HepG2 (cell line): ENCODE measurements at regions not wholly inside any gene's neighbourhood (a gene's known extent, or its start where the extent isn't known, plus 50 kb on each side); places are given as distances from the start of the nearest gene placed in this dataset.

Source experiments
- ATAC-seq: fragments of 200-7000 bp; cut with Tn5 transposase; 3 replicates; pipeline ENCODE4 v1.9.1; 2020; ENCODE audit warnings: mild to moderate bottlenecking, moderate library complexity
- BruUV-seq: library from RNA; stranded (reverse); fragments of 400-500 nt; replicated peaks from 2 replicates; lab custom pipeline; 2021; lab: Mats Ljungman, UMichigan
- CTCF ChIA-PET: fragments of 300-600 bp; formaldehyde crosslinking; extraction: SDS; loops from one replicate; lab custom pipeline; 2021; ENCODE audit warnings: low total read pairs, inconsistent platforms, low intra/inter-chr PET ratio; lab: Yijun Ruan, JAX
- POLR2A ChIA-PET: fragments of 350-600 bp; sonication (Branson Sonifier 250); formaldehyde crosslinking; loops from one replicate; lab custom pipeline; 2020; ENCODE audit warnings: antibody characterized with exemption, inconsistent platforms; lab: Yijun Ruan, JAX
- DNase-seq: peaks from one replicate; pipeline ENCODE4 v3.0.0-alpha.2; 2015; ENCODE audit warnings: low spot score
- FAIRE-seq: peaks from 3 replicates; lab custom pipeline; 2011; peaks lifted over from hg19 to GRCh38; lab: Jason Lieb, UNC
- H2AFZ ChIP-seq: one replicate; pipeline ENCODE4 v1.6.1; 2011; ENCODE audit warnings: low read length, inconsistent platforms
- H3K27ac ChIP-seq: fragments of 300-600 bp; 3 replicates; pipeline ENCODE4 v1.8.0; 2011; ENCODE audit warnings: mixed run types, mild to moderate bottlenecking, mixed read lengths, low read length, inconsistent platforms; ENCODE audit not compliant: insufficient read depth; ENCODE audit errors: extremely low read length
- H3K27me3 ChIP-seq, 2 experiments: fragments of 200-600 bp in 1 of 2; 2 replicates in 1 of 2; 3 replicates in 1 of 2; pipeline versions ENCODE4 v1.6.0 to v1.8.0; 2011; ENCODE audit warnings: low read length in 2 of 2, mild to moderate bottlenecking in 2 of 2, moderate library complexity in 2 of 2, inconsistent platforms in 1 of 2; ENCODE audit not compliant: insufficient read depth in 2 of 2, control insufficient read depth in 1 of 2
- H3K36me3 ChIP-seq, 2 experiments: fragments of 200-600 bp in 1 of 2; replicated peaks in 1 of 2; 2 replicates in 1 of 2; 3 replicates in 1 of 2; pipeline versions ENCODE4 v1.5.1 to v1.8.0; 2011; ENCODE audit warnings: low read length in 2 of 2, inconsistent platforms in 1 of 2; ENCODE audit not compliant: insufficient read depth in 2 of 2, control insufficient read depth in 1 of 2
- H3K4me1 ChIP-seq: 2 replicates; pipeline ENCODE4 v1.5.1; 2012; ENCODE audit warnings: low read length, inconsistent platforms; ENCODE audit not compliant: insufficient read depth
- H3K4me2 ChIP-seq: 2 replicates; pipeline ENCODE4 v1.6.0; 2011; ENCODE audit warnings: low read depth, low read length, inconsistent platforms
- H3K4me3 ChIP-seq, 3 experiments: fragments of 200-600 bp in 1 of 3; sonication (generic), shearing (Covaris generic) in 1 of 3; replicated peaks in 1 of 3; 2 replicates each; pipeline ENCODE4 v1.5.1; 2011 to 2016; ENCODE audit warnings: low read length in 3 of 3, inconsistent platforms in 2 of 3, low read depth in 2 of 3, mild to moderate bottlenecking in 2 of 3, control low read depth in 1 of 3, mixed read lengths in 1 of 3; ENCODE audit not compliant: insufficient read depth in 1 of 3
- H3K79me2 ChIP-seq: one replicate; pipeline ENCODE4 v1.6.1; 2011; ENCODE audit warnings: low read length, inconsistent platforms; ENCODE audit not compliant: insufficient read depth
- H3K9ac ChIP-seq: 2 replicates; pipeline ENCODE4 v1.6.0; 2011; ENCODE audit warnings: mild to moderate bottlenecking, low read depth, low read length, inconsistent platforms; ENCODE audit not compliant: insufficient read depth
- H3K9me3 ChIP-seq: 2 replicates; pipeline ENCODE4 v1.5.1; 2012; ENCODE audit warnings: mild to moderate bottlenecking, low read length
- H4K20me1 ChIP-seq: 2 replicates; pipeline ENCODE4 v1.6.0; 2011; ENCODE audit warnings: inconsistent platforms, mild to moderate bottlenecking, low read length, moderate library complexity; ENCODE audit not compliant: insufficient read depth
- ATF7 ChIP-seq, 2 experiments: fragments of 450-650 bp in 1 of 2; sonication (generic) in 1 of 2; formaldehyde crosslinking in 1 of 2; IDR thresholded peaks; 2 replicates each; pipeline versions ENCODE4 v1.4.0 to v1.6.1; 2016 to 2020; ENCODE audit warnings: antibody characterized with exemption in 1 of 2, mild to moderate bottlenecking in 1 of 2, missing genetic modification reagents in 1 of 2
- CHD4 ChIP-seq: fragments of 200-600 bp; sonication (generic); IDR thresholded peaks from 2 replicates; pipeline ENCODE4 v1.7.0; 2017; ENCODE audit warnings: mild to moderate bottlenecking, low read length, borderline replicate concordance
- CREB1 ChIP-seq, 2 experiments: fragments of 450-650 bp in 1 of 2; IDR thresholded peaks; 2 replicates each; pipeline ENCODE4 v1.6.1; 2016 to 2017; ENCODE audit warnings: control low read depth in 1 of 2, mild to moderate bottlenecking in 1 of 2, missing compliant biosample characterization in 1 of 2, missing genetic modification characterization in 1 of 2
- FIP1L1 ChIP-seq: fragments of 200-400 bp; formaldehyde crosslinking; IDR thresholded peaks from 2 replicates; pipeline ENCODE4 v1.6.1; 2018; ENCODE audit warnings: low read depth, mild to moderate bottlenecking, low read length, moderate library complexity, borderline replicate concordance; ENCODE audit not compliant: insufficient read depth
- KDM5A ChIP-seq: fragments of 200-600 bp; sonication (generic); IDR thresholded peaks from 2 replicates; pipeline ENCODE4 v1.7.0; 2018; ENCODE audit warnings: antibody characterized with exemption, mild to moderate bottlenecking, low read length, borderline replicate concordance
- NR2C2 ChIP-seq: sonication (generic); formaldehyde crosslinking; IDR thresholded peaks from 2 replicates; pipeline ENCODE4 v1.4.0; 2020; ENCODE audit warnings: missing genetic modification reagents, mild to moderate bottlenecking, moderate library complexity, borderline replicate concordance
- SIN3B ChIP-seq: fragments of 150-350 bp; IDR thresholded peaks from 2 replicates; pipeline ENCODE4 v1.6.1; 2014; ENCODE audit warnings: low read length
- SOX6 ChIP-seq, 2 experiments: fragments of 450-650 bp in 1 of 2; sonication (generic) in 1 of 2; formaldehyde crosslinking in 1 of 2; IDR thresholded peaks; 2 replicates each; pipeline versions ENCODE4 v1.4.0 to v1.6.1; 2017 to 2020; ENCODE audit warnings: antibody characterized with exemption in 1 of 2, mild to moderate bottlenecking in 1 of 2, missing genetic modification reagents in 1 of 2
- ZNF33B ChIP-seq: sonication (generic); formaldehyde crosslinking; IDR thresholded peaks from 2 replicates; pipeline ENCODE4 v1.5.1; 2020; ENCODE audit warnings: mild to moderate bottlenecking, missing genetic modification reagents
- ZNF432 ChIP-seq: sonication (generic); formaldehyde crosslinking; IDR thresholded peaks from 2 replicates; pipeline ENCODE4 v1.5.0; 2020; ENCODE audit warnings: missing genetic modification reagents, mild to moderate bottlenecking, borderline replicate concordance
- ZNF629 ChIP-seq: sonication (generic); formaldehyde crosslinking; conservative IDR thresholded peaks from 2 replicates; pipeline ENCODE4 v1.5.0; 2020; ENCODE audit warnings: missing genetic modification reagents
- ZSCAN21 ChIP-seq: sonication (generic); formaldehyde crosslinking; IDR thresholded peaks from 2 replicates; pipeline ENCODE4 v1.8.0; 2022; ENCODE audit warnings: mild to moderate bottlenecking, missing genetic modification reagents, moderate library complexity, borderline replicate concordance
- WGBS: methylation state at CpG from one replicate; pipeline ENCODE4 v1.1.6; 2017; ENCODE audit warnings: low lambda C conversion rate; 5-methylcytosine and 5-hydroxymethylcytosine counted together
- in situ Hi-C: cut with HindIII; loops from 2 replicates; pipeline ENCODE4 v1.10.0; 2017; ENCODE audit warnings: low pct_unique_long_range_greater_than_20kb; ENCODE audit not compliant: extremely low pct_ligation_motif_present
- intact Hi-C: fragments of 100-400 bp; cut with micrococcal nuclease; formaldehyde crosslinking; loops from one replicate; pipeline ENCODE4 v1.10.0; 2022; ENCODE audit not compliant: unreplicated experiment
- TF ChIP-seq, protein P1 (sequence below): sonication (generic); formaldehyde crosslinking; IDR thresholded peaks from 2 replicates; pipeline ENCODE4 v1.4.0; 2020; ENCODE audit warnings: missing genetic modification reagents, low read depth, mild to moderate bottlenecking, borderline replicate concordance
- TF ChIP-seq, protein P2 (sequence below): sonication (generic); formaldehyde crosslinking; IDR thresholded peaks from 2 replicates; pipeline ENCODE4 v1.9.0; 2021; ENCODE audit warnings: missing genetic modification reagents, mild to moderate bottlenecking, borderline replicate concordance

DNA sequence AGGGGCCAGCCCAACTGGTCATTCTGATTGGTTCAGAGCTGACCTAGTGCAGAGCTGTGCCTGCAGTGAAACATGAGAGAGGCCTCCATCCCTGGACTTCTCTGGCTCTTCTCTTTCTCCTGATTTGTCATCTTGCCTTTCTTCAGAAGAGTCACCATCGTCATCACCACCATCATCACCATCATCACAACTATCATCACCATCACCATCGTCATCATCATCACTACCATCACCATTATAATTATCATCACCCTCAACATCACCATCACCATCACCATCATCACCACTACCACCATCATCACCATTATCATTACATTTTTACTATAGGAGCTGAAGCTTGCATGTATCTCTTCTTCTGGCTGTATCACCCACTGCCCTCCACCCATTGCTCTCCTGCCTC, 94.5 kb upstream of the FAM20A start:
- POLR2A ChIA-PET, result no interaction called here
- 43% methylated on average over 2 of the region's 2 CpGs for WGBS
- TF ChIP-seq SOX6 (IDR thresholded peaks at IDR 0.05), result 0 out of 2 replicates have a peak, but pooled peaks have one; percentile 31
- no peak for TF ChIP-seq SOX6 (CRISPR knock-in tag; IDR thresholded peaks at IDR 0.05)
- 0 out of 2 replicates have a peak, but pooled peaks have one; percentile 11 for TF ChIP-seq ATF7 (IDR thresholded peaks at IDR 0.05)
- TF ChIP-seq ATF7 (CRISPR knock-in tag; IDR thresholded peaks at IDR 0.05), result no peak
- TF ChIP-seq ZNF33B (CRISPR knock-in tag), result no peak
- TF ChIP-seq CREB1 (IDR thresholded peaks at IDR 0.05), result peak; percentile 96
- no peak for TF ChIP-seq CREB1 (CRISPR knock-in tag; IDR thresholded peaks at IDR 0.05)
- no peak for TF ChIP-seq ZSCAN21 (CRISPR knock-in tag)
- CTCF ChIA-PET, result no interaction called here
- no TSS peak for BruUV-seq
- Histone ChIP-seq H2AFZ (no peak overlapping the region), H3K4me3 (no peak overlapping the region), H3K27ac (no peak overlapping the region), H3K79me2 (no peaks in the 10 kb centered on the region), H3K36me3 (no peaks in the 10 kb centered on the region), H3K4me2 (no peak overlapping the region), H3K9ac (no peak overlapping the region), H4K20me1 (no peaks in the 10 kb centered on the region), H3K9me3 (no peaks in the 10 kb centered on the region), H3K27me3 (no peaks in the 10 kb centered on the region; a peak in 1 of 5 replicates), H3K4me1 (peaks cover 8% of the 10 kb centered on the region)
- DNase-seq (no peak), FAIRE-seq (no peak), ATAC-seq (no peak)
- intact Hi-C loops, result no loop called here
- in situ Hi-C loops, result no loop called here

DNA sequence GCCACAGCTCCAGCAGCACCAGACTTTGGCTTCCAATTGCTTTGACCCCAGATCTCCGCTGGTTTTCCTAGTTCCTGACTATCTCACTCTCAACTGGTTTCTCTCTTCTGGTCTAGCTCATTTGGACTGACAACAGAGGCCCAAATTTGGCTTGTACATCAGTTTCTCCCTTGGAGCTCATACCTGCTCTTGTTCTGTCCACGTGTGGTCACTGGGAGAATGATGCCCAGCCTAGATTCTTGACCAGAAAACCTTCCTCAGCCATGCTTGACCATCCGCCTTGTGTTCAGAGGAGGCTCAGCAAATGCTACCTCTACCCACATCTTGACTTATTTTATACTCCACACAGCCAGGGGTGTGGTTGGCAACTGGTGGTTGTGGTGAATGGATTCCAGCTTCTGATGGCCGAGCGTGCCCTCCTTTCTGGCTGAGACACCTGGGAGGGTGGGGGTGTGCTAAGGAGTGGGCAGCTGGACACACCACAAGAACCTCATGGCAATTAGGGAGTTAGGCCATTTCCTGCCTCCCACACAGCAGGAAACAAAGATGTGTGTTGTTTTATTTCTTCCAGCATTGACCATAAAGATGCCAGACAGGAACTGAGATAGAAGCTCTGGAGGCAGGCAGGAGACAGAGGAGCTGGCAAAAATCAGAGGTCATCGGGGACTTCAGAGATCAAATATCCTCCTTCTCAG, 93.8 kb upstream of the FAM20A start:
- POLR2A ChIA-PET, result no interaction called here
- TF ChIP-seq, protein P1, sequence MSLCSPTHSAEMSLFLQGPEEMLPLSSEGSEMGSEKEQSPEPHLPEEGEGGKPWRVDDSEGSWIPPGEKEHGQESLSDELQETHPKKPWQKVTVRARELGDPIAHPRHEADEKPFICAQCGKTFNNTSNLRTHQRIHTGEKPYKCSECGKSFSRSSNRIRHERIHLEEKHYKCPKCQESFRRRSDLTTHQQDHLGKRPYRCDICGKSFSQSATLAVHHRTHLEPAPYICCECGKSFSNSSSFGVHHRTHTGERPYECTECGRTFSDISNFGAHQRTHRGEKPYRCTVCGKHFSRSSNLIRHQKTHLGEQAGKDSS, result no peak
- TF ChIP-seq, protein P2, sequence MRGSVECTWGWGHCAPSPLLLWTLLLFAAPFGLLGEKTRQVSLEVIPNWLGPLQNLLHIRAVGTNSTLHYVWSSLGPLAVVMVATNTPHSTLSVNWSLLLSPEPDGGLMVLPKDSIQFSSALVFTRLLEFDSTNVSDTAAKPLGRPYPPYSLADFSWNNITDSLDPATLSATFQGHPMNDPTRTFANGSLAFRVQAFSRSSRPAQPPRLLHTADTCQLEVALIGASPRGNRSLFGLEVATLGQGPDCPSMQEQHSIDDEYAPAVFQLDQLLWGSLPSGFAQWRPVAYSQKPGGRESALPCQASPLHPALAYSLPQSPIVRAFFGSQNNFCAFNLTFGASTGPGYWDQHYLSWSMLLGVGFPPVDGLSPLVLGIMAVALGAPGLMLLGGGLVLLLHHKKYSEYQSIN (CRISPR knock-in tag), result no peak
- TF ChIP-seq SIN3B (no peak), ZNF432 (CRISPR knock-in tag) (no peak), CHD4 (no peak), ZNF629 (no peak), KDM5A (no peak), FIP1L1 (no peak), NR2C2 (CRISPR knock-in tag) (no peak)

More for the DNA sequence above, 93.8 kb upstream of the FAM20A start:
- CTCF ChIA-PET, result no interaction called here
- Histone ChIP-seq H3K9ac (no peak overlapping the region), H3K4me1 (peaks cover 8% of the 10 kb centered on the region), H2AFZ (no peak overlapping the region), H4K20me1 (no peaks in the 10 kb centered on the region), H3K27ac (no peak overlapping the region), H3K4me2 (no peak overlapping the region), H3K4me3 (no peak overlapping the region), H3K36me3 (no peaks in the 10 kb centered on the region), H3K9me3 (no peaks in the 10 kb centered on the region), H3K27me3 (no peaks in the 10 kb centered on the region; a peak in 1 of 5 replicates), H3K79me2 (no peaks in the 10 kb centered on the region)
- WGBS, result 27% methylated on average over 6 of the region's 6 CpGs
- ATAC-seq (no peak), DNase-seq (no peak), FAIRE-seq (no peak)
- BruUV-seq, result no TSS peak
- intact Hi-C loops (no loop called here), in situ Hi-C loops (no loop called here)
